Stimulated activated effector memory CD8-positive, alpha-beta T cell treated with anti-CD3 and anti-CD28 coated beads, Interleukin-12 subunit alpha, Interleukin-12 subunit beta, amount 100 ng/mL, for 72 hours (primary cell): ENCODE measurements at regions not wholly inside any gene's neighbourhood (a gene's known extent, or its start where the extent isn't known, plus 50 kb on each side); places are given as distances from the start of the nearest gene placed in this dataset.

Experiments
- ATAC-seq: fragments of 150-1000 bp; cut with Tn5 transposase; 2 replicates; pipeline ENCODE4 v1.10.0; 2021
- DNase-seq, 2 donors: peaks; one replicate each; pipeline ENCODE4 v3.0.0; 2021 to 2022; ENCODE audit warnings: low spot score in 2 of 2
- H3K27ac Mint-ChIP-seq: one replicate; pipeline ENCODE4 v1.8.0; 2022; ENCODE audit warnings: mild to moderate bottlenecking, mixed read lengths
- H3K36me3 Mint-ChIP-seq: one replicate; pipeline ENCODE4 v1.8.0; 2022; ENCODE audit warnings: mild to moderate bottlenecking, mixed read lengths
- H3K4me1 Mint-ChIP-seq: one replicate; pipeline ENCODE4 v1.8.0; 2022; ENCODE audit warnings: mixed read lengths
- H3K4me3 Mint-ChIP-seq: one replicate; pipeline ENCODE4 v1.8.0; 2022; ENCODE audit warnings: mild to moderate bottlenecking, mixed read lengths
- H3K9me3 Mint-ChIP-seq: one replicate; pipeline ENCODE4 v1.8.0; 2022; ENCODE audit warnings: mixed read lengths

- H3K27ac Mint-ChIP-seq, result no peak overlapping the region
- ATAC-seq (no peak), DNase-seq (no peak)
- no peaks in the 10 kb centered on the region for H3K4me1 Mint-ChIP-seq
- H3K9me3 Mint-ChIP-seq, result no peaks in the 10 kb centered on the region
- H3K36me3 Mint-ChIP-seq, result no peaks in the 10 kb centered on the region
- H3K4me3 Mint-ChIP-seq, result no peak overlapping the region
These were observed 517.3 kb downstream of the KLF12 start for GRCh38 chr13:73616861-73617260.

- no peaks in the 10 kb centered on the region for H3K4me1 Mint-ChIP-seq
- no peak overlapping the region for H3K27ac Mint-ChIP-seq
- ATAC-seq (peak; percentile 90), DNase-seq (no peak)
- H3K4me3 Mint-ChIP-seq, result no peak overlapping the region
- no peaks in the 10 kb centered on the region for H3K36me3 Mint-ChIP-seq
- H3K9me3 Mint-ChIP-seq, result no peaks in the 10 kb centered on the region
These were observed 523.2 kb downstream of the KLF12 start for GRCh38 chr13:73610799-73611592.

- no peaks in the 10 kb centered on the region for H3K36me3 Mint-ChIP-seq
- H3K4me1 Mint-ChIP-seq, result no peaks in the 10 kb centered on the region
- ATAC-seq (no peak), DNase-seq (no peak)
- no peaks in the 10 kb centered on the region for H3K9me3 Mint-ChIP-seq
- no peak overlapping the region for H3K27ac Mint-ChIP-seq
- H3K4me3 Mint-ChIP-seq, result no peak overlapping the region
These were observed 525.3 kb downstream of the KLF12 start for GRCh38 chr13:73608711-73609485.

GRCh38 chr13:73608157-73608516 lies 526.1 kb downstream of the KLF12 start:
- no peaks in the 10 kb centered on the region for H3K9me3 Mint-ChIP-seq
- H3K4me3 Mint-ChIP-seq, result no peak overlapping the region
- H3K36me3 Mint-ChIP-seq, result no peaks in the 10 kb centered on the region
- no peaks in the 10 kb centered on the region for H3K4me1 Mint-ChIP-seq
- H3K27ac Mint-ChIP-seq, result no peak overlapping the region
- DNase-seq (no peak), ATAC-seq (no peak)

GRCh38 chr13:73607489-73608156 lies 526.6 kb downstream of the KLF12 start:
- ATAC-seq, result no peak
- H3K27ac Mint-ChIP-seq, result no peak overlapping the region
- no peak overlapping the region for H3K4me3 Mint-ChIP-seq
- no peaks in the 10 kb centered on the region for H3K36me3 Mint-ChIP-seq
- no peaks in the 10 kb centered on the region for H3K4me1 Mint-ChIP-seq
- no peak for DNase-seq
- H3K9me3 Mint-ChIP-seq, result no peaks in the 10 kb centered on the region

GRCh38 chr13:73603646-73604045 lies 530.6 kb downstream of the KLF12 start:
- no peaks in the 10 kb centered on the region for H3K9me3 Mint-ChIP-seq
- no peak overlapping the region for H3K4me3 Mint-ChIP-seq
- H3K36me3 Mint-ChIP-seq, result no peaks in the 10 kb centered on the region
- no peak overlapping the region for H3K27ac Mint-ChIP-seq
- H3K4me1 Mint-ChIP-seq, result no peaks in the 10 kb centered on the region
- ATAC-seq, result no peak
- no peak for DNase-seq

- H3K9me3 Mint-ChIP-seq, result no peaks in the 10 kb centered on the region
- DNase-seq, result no peak
- no peak overlapping the region for H3K4me3 Mint-ChIP-seq
- H3K27ac Mint-ChIP-seq, result no peak overlapping the region
- no peaks in the 10 kb centered on the region for H3K36me3 Mint-ChIP-seq
- H3K4me1 Mint-ChIP-seq, result no peaks in the 10 kb centered on the region
- no peak for ATAC-seq
These were observed 531.9 kb downstream of the KLF12 start for GRCh38 chr13:73602295-73602694.

GRCh38 chr13:73601708-73602107 lies 532.5 kb downstream of the KLF12 start:
- Mint-ChIP-seq H3K4me1 (peaks cover under 1% of the 10 kb centered on the region), H3K27ac (no peak overlapping the region), H3K9me3 (no peaks in the 10 kb centered on the region), H3K36me3 (no peaks in the 10 kb centered on the region), H3K4me3 (no peak overlapping the region)
- ATAC-seq (no peak), DNase-seq (no peak)

- no peak for DNase-seq
- Mint-ChIP-seq H3K4me3 (no peak overlapping the region), H3K27ac (no peak overlapping the region), H3K9me3 (no peaks in the 10 kb centered on the region), H3K36me3 (no peaks in the 10 kb centered on the region), H3K4me1 (peaks cover 6% of the 10 kb centered on the region)
- no peak for ATAC-seq
These were observed 534.7 kb downstream of the KLF12 start for GRCh38 chr13:73599232-73600128.

- no peaks in the 10 kb centered on the region for H3K9me3 Mint-ChIP-seq
- peak; percentile 76 for ATAC-seq
- DNase-seq, result no peak
These were observed 536.0 kb downstream of the KLF12 start for GRCh38 chr13:73598020-73598712.

GRCh38 chr13:73596382-73596781 lies 537.6 kb downstream of the KLF5 start:
- Mint-ChIP-seq H3K36me3 (no peaks in the 10 kb centered on the region), H3K4me1 (peaks cover 6% of the 10 kb centered on the region), H3K9me3 (no peaks in the 10 kb centered on the region), H3K4me3 (no peak overlapping the region), H3K27ac (peak overlapping the region; percentile 4)
- no peak for DNase-seq
- ATAC-seq, result no peak

More at GRCh38 chr13:73598020-73598712, 536.0 kb downstream of the KLF12 start:
- Mint-ChIP-seq H3K4me3 (no peak overlapping the region), H3K4me1 (peaks cover 6% of the 10 kb centered on the region), H3K36me3 (no peaks in the 10 kb centered on the region), H3K27ac (no peak overlapping the region)

- H3K4me1 Mint-ChIP-seq, result peaks cover 6% of the 10 kb centered on the region
- H3K4me3 Mint-ChIP-seq, result no peak overlapping the region
- H3K27ac Mint-ChIP-seq, result no peak overlapping the region
- no peak for ATAC-seq
- H3K9me3 Mint-ChIP-seq, result no peaks in the 10 kb centered on the region
- DNase-seq, result no peak
- no peaks in the 10 kb centered on the region for H3K36me3 Mint-ChIP-seq
These were observed 534.5 kb downstream of the KLF5 start for GRCh38 chr13:73593199-73593765.

- Mint-ChIP-seq H3K9me3 (no peaks in the 10 kb centered on the region), H3K4me1 (peaks cover 6% of the 10 kb centered on the region), H3K27ac (no peak overlapping the region), H3K4me3 (no peak overlapping the region), H3K36me3 (no peaks in the 10 kb centered on the region)
- DNase-seq (no peak), ATAC-seq (no peak)
These were observed 533.1 kb downstream of the KLF5 start for GRCh38 chr13:73591861-73592260.

- no peak overlapping the region for H3K4me3 Mint-ChIP-seq
- H3K9me3 Mint-ChIP-seq, result peaks cover 4% of the 10 kb centered on the region
- no peak overlapping the region for H3K27ac Mint-ChIP-seq
- H3K36me3 Mint-ChIP-seq, result no peaks in the 10 kb centered on the region
- ATAC-seq, result no peak
- DNase-seq, result no peak
- H3K4me1 Mint-ChIP-seq, result no peaks in the 10 kb centered on the region
These were observed 532.0 kb downstream of the KLF5 start for GRCh38 chr13:73590795-73591194.
